ENCODE measurements at regions not wholly inside any gene's neighbourhood (a gene's known extent, or its start where the extent isn't known, plus 50 kb on each side); places are given as distances from the start of the nearest gene placed in this dataset.

- TF ChIP-seq, protein P1, sequence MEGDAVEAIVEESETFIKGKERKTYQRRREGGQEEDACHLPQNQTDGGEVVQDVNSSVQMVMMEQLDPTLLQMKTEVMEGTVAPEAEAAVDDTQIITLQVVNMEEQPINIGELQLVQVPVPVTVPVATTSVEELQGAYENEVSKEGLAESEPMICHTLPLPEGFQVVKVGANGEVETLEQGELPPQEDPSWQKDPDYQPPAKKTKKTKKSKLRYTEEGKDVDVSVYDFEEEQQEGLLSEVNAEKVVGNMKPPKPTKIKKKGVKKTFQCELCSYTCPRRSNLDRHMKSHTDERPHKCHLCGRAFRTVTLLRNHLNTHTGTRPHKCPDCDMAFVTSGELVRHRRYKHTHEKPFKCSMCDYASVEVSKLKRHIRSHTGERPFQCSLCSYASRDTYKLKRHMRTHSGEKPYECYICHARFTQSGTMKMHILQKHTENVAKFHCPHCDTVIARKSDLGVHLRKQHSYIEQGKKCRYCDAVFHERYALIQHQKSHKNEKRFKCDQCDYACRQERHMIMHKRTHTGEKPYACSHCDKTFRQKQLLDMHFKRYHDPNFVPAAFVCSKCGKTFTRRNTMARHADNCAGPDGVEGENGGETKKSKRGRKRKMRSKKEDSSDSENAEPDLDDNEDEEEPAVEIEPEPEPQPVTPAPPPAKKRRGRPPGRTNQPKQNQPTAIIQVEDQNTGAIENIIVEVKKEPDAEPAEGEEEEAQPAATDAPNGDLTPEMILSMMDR (IDR thresholded peaks at IDR 0.05), result no peak
- no peak for TF ChIP-seq POLR2A (IDR thresholded peaks at IDR 0.05)
Measured at GRCh38 chr1:221555689-221556433, 186.0 kb downstream of the DUSP10 start.

Measured in testis (tissue), 2 donors.